EL (cell line): ENCODE measurements at regions not wholly inside any gene's neighbourhood (a gene's known extent, or its start where the extent isn't known, plus 50 kb on each side); places are given as distances from the start of the nearest gene placed in this dataset.
A peak's percentile ranks its signal among the peaks of the same experiment; 100 is the strongest.

Experiments
- DNase-seq: peaks from one replicate; pipeline ENCODE4 v3.0.0-alpha.2; 2016

GRCh38 chr1:209319057-209319432, 264.5 kb upstream of the CAMK1G start:
- DNase-seq, result no peak

DNA sequence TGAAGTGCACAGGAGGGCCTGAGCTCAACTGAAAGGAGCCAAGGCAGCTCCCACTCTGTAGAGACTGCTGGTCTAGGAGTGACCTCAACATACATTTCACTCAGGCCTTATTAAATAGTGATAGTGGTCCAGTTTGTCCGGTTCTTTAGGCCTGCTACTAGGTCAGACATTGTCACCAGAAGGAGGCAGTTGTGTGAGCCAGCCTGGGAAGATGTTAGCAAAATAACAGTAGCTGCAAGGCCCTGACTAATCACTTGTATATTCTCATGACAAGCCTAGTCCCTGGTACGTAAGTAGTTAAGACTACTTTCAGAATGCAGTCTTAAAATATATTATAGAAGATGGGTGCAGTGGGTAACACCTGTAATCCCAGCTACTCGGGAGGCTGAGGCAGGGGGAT, 264.0 kb upstream of the CAMK1G start:
- peak; percentile 59 for DNase-seq

DNA sequence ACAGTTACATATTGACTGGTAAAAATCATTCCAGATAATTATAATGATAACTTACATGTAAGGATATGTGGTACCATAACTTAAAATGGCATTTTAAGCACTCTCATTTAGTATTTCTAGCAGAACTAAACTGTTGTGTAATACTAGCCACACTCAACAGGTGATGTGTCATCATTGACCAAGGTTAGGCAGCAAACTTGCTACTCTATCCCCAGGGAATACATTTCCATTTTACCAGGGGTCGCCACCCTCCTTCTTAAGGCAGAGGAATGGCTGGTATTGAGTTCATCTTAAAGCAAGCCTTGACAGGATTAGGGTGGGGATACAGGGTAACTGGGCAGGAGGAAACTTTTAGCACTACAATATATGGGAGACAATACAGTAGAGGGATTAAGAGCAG, 259.8 kb upstream of the CAMK1G start:
- no peak for DNase-seq

GRCh38 chr1:209324901-209325871, 258.3 kb upstream of the CAMK1G start:
- DNase-seq, result no peak

DNA sequence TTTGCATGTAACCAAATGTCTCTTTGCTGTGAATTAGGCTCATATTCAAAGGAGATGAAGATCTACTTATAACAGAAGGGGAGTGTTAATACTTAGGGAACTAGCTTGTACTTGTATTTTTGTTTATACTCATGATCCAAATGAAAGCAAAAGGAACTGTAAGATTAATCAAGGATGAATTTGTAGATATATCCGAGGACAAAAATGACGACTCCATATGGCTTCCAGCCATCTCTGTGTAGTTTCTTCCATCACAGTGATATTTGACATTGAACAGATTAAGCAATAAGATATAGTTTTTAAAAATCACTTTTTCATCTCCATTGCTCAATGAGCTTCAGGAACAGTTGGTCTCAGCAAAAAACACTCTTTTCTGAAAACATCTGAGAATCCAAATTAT, 257.4 kb upstream of the CAMK1G start:
- no peak for DNase-seq

GRCh38 chr1:209326831-209327230, 256.7 kb upstream of the CAMK1G start:
- no peak for DNase-seq

- no peak for DNase-seq
Measured at GRCh38 chr1:209328196-209328595, 255.3 kb upstream of the CAMK1G start.

GRCh38 chr1:209335178-209335577, 248.3 kb upstream of the CAMK1G start:
- DNase-seq, result peak; percentile 49

DNA sequence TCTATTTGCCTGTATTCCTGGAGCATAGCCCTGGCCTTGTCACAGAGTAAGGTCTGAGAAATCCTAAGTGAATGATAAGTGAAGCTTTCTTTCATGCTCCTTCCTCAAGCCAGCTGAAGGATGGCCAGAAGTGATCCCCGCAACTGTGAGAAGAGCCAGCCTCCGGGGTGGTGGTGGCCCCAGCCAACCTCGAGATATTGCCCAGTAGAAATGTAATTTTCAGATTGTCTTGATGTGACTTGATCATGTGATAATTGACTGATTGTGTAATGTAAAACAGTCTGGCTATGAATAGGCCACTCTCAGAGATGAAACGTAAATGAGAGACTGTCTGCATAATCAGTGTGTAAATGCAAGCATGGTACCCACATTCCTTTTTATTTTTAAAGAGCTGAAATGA, 242.4 kb upstream of the CAMK1G start:
- DNase-seq, result no peak

GRCh38 chr1:209341673-209342420, 241.7 kb upstream of the CAMK1G start:
- DNase-seq, result no peak

DNA sequence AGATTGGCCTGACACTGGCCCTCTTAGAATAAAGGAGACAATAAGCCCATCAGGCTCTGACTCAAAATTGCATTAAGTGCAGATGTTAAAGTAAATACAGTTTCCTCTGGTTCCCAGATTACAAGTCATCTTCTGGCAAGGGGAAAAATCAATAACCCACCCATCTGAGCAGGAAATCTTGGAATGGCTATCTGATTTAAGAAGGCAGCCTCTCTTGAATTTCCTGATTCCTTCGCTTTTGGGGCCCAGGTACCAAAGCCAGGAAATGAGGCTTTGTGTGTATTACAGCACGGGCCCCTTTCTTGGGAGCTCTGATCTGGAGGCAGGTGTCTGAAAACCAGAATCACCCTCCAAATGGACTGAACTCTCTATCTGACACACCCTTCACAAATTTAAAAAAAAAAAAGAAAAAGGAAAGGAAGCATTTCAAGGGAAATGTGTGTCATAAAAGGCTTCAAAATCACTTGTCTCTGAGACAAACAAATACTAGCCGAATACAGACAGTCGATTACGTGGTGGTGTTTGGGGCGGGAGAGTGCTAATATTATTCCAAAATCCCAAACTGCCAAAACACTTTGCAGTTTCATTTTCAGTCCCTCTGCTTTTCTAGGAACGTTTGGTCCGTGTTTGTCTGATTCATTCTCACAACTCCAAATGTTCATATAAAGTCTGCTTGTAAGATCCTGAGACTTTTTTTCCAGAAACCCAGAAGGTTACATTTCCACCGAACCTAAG, 240.9 kb upstream of the CAMK1G start:
- DNase-seq, result no peak

- no peak for DNase-seq
Measured at GRCh38 chr1:209343511-209343910, 240.0 kb upstream of the CAMK1G start.

GRCh38 chr1:209344156-209344555, 239.4 kb upstream of the CAMK1G start:
- DNase-seq, result no peak

GRCh38 chr1:209349363-209350308, 233.9 kb upstream of the CAMK1G start:
- DNase-seq, result peak; percentile 70

GRCh38 chr1:209353053-209353452, 230.5 kb upstream of the CAMK1G start:
- no peak for DNase-seq

DNA sequence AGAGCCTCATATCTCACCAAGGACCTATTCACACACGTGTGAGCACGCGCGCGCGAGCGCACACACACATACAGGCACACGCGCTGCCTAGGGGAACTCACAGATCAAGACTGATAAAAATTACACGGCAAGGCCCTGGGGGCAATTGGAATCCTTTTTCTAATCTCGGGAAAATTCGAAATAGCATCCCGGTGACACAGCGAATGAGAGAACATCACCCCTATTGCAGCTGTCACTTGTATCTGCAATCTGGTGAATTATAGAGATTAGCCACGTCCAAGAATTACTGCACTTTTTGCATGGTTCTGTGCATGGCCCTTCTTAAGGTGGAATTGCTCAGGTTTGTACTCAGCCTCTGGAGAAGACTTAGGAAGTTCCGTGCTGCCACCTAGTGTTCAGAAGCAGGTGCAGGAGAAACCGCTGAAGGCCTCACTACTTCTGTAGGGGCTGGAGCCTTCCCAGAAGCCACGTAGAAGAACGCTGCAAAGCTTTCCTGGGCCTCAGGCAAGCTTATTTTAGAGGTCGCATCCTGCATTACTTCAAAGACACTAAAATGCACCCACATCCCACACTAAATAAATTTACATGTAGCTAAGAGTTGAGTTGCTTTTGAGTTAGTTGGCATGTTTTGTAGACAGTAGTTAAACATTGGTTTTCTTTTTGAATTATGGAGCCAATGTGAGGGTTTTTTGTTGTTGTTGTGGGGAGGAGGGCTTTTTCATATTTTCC, 229.2 kb upstream of the CAMK1G start:
- peak; percentile 90 for DNase-seq

DNA sequence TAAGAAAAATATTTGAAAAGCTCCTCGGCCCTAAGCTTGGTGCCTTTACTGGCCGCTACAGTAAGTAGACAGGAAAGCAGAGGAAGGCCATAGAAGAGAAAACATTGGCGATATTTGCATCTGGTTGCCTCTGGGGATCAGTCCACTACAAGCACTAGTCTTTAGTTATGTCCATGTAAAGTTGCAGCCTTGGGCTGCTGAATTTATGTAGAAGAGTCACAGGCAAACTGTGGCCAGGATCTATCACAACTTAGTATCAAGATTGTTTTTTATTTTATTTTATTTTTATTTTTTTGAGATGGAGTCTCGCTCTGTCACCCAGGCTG, 228.7 kb upstream of the CAMK1G start:
- DNase-seq, result no peak

DNA sequence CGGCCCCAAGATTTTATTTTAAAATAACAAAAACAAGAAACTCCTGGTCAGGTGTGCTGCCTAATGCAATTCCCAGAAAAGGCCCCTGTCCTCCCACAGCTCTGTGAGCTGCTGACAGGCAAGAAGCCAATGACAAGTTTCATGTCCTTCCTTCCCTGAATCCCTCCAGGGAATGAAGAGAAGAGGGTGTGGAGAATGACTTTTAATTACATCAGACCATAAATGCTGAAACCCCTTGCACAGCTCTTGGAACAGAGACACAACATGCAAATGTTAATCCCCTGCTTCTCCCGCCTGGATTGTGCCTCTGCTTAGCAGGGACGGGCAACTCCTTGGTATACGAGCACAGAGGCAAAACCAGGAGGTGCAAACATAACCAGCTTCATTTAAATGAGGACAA, 228.1 kb upstream of the CAMK1G start:
- no peak for DNase-seq

- no peak for DNase-seq
Measured at GRCh38 chr1:209356976-209357377, 226.5 kb upstream of the CAMK1G start.

DNA sequence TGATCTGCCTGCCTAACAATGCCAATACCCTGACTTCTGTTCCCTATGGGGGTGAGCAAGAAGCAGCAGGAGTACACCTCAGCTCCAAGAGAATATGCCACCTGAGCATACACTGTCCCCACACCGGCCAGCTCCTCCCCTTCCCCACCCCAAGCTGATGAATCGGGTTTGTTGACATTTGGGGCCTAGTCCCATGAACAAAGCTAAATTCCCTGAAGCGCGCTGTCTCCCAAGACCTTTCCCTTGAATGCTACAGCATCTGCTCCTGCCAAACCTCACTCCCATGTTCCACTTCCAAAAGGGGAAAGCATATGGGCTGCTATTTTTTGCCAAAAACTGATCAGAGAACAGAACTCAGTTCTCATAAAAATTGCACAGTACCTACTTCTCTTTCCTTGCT, 220.4 kb upstream of the CAMK1G start:
- no peak for DNase-seq

- DNase-seq, result no peak
Measured at GRCh38 chr1:209364716-209365115, 218.8 kb upstream of the CAMK1G start.
